ENCODE measurements at regions not wholly inside any gene's neighbourhood (a gene's known extent, or its start where the extent isn't known, plus 50 kb on each side); places are given as distances from the start of the nearest gene placed in this dataset.
A peak's percentile ranks its signal among the peaks of the same experiment; 100 is the strongest.

GRCh38 chr18:10035281-10035991 lies 121.6 kb downstream of the VAPA start:
- H3K9me3 ChIP-seq (ENCODE audit: insufficient read depth, low read depth, low read length), result no peaks in the 10 kb centered on the region
- no peaks in the 10 kb centered on the region for H3K27me3 ChIP-seq (ENCODE audit: insufficient read depth, low read length)
- H3K36me3 Mint-ChIP-seq (ENCODE audit: low read depth, unreplicated experiment), result no peaks in the 10 kb centered on the region
- no peaks in the 10 kb centered on the region for H3K36me3 ChIP-seq (ENCODE audit: insufficient read depth, low read length)
- peaks cover 7% of the 10 kb centered on the region for H3K9me3 Mint-ChIP-seq (ENCODE audit: unreplicated experiment)
- H3K79me2 ChIP-seq (ENCODE audit: insufficient read depth, low read length), result no peaks in the 10 kb centered on the region
- H3K4me2 ChIP-seq (ENCODE audit: low read length), result no peak overlapping the region
- peaks cover 12% of the 10 kb centered on the region for H3K27me3 Mint-ChIP-seq (ENCODE audit: low read depth, unreplicated experiment)
- no peak for DNase-seq (ENCODE audit: low read depth)
- H3K4me3 Mint-ChIP-seq (ENCODE audit: unreplicated experiment), result no peak overlapping the region
- no peak overlapping the region for H3K27ac Mint-ChIP-seq (ENCODE audit: unreplicated experiment)
- FAIRE-seq, result no peak
- peaks cover 18% of the 10 kb centered on the region for H3K4me1 Mint-ChIP-seq (ENCODE audit: low read depth, unreplicated experiment)
- H3K4me1 ChIP-seq (ENCODE audit: insufficient read depth, low read length), result peaks cover 15% of the 10 kb centered on the region
- TF ChIP-seq EZH2 (IDR thresholded peaks at IDR 0.05; ENCODE audit: insufficient read depth, low read length), result no peak
- no peak for TF ChIP-seq CTCF (IDR thresholded peaks at IDR 0.05; ENCODE audit: insufficient read depth, low read depth, low read length)
- H3K27ac ChIP-seq (ENCODE audit: low read depth, low read length), result no peak overlapping the region
- H3K9ac ChIP-seq (ENCODE audit: low read length), result no peak overlapping the region
- no peak overlapping the region for H2AFZ ChIP-seq (ENCODE audit: low read depth, low read length)
- no peaks in the 10 kb centered on the region for H4K20me1 ChIP-seq (ENCODE audit: insufficient read depth, low read length)
- H3K4me3 ChIP-seq (ENCODE audit: insufficient read depth, low read depth, low read length), result no peak overlapping the region

- Histone ChIP-seq H3K4me1 (ENCODE audit: insufficient read depth, low read length) (peaks cover 15% of the 10 kb centered on the region), H3K27me3 (ENCODE audit: insufficient read depth, low read length) (no peaks in the 10 kb centered on the region), H3K4me3 (ENCODE audit: insufficient read depth, low read depth, low read length) (no peak overlapping the region), H4K20me1 (ENCODE audit: insufficient read depth, low read length) (no peaks in the 10 kb centered on the region), H3K4me2 (ENCODE audit: low read length) (no peak overlapping the region), H3K9ac (ENCODE audit: low read length) (no peak overlapping the region), H2AFZ (ENCODE audit: low read depth, low read length) (no peak overlapping the region), H3K27ac (ENCODE audit: low read depth, low read length) (no peak overlapping the region), H3K9me3 (ENCODE audit: insufficient read depth, low read depth, low read length) (no peaks in the 10 kb centered on the region), H3K36me3 (ENCODE audit: insufficient read depth, low read length) (no peaks in the 10 kb centered on the region), H3K79me2 (ENCODE audit: insufficient read depth, low read length) (no peaks in the 10 kb centered on the region)
- Mint-ChIP-seq H3K27me3 (ENCODE audit: low read depth, unreplicated experiment) (peaks cover 5% of the 10 kb centered on the region), H3K36me3 (ENCODE audit: low read depth, unreplicated experiment) (no peaks in the 10 kb centered on the region), H3K4me3 (ENCODE audit: unreplicated experiment) (no peak overlapping the region), H3K9me3 (ENCODE audit: unreplicated experiment) (peaks cover 7% of the 10 kb centered on the region), H3K4me1 (ENCODE audit: low read depth, unreplicated experiment) (peaks cover 18% of the 10 kb centered on the region), H3K27ac (ENCODE audit: unreplicated experiment) (peak overlapping the region; percentile 48)
- FAIRE-seq (no peak), DNase-seq (ENCODE audit: low read depth) (no peak)
- no peak for TF ChIP-seq CTCF (IDR thresholded peaks at IDR 0.05; ENCODE audit: insufficient read depth, low read depth, low read length)
- TF ChIP-seq EZH2 (IDR thresholded peaks at IDR 0.05; ENCODE audit: insufficient read depth, low read length), result no peak
Observed at GRCh38 chr18:10036479-10036878, 122.7 kb downstream of the VAPA start.

- Histone ChIP-seq H3K4me1 (ENCODE audit: insufficient read depth, low read length) (peaks cover 15% of the 10 kb centered on the region), H3K79me2 (ENCODE audit: insufficient read depth, low read length) (no peaks in the 10 kb centered on the region), H4K20me1 (ENCODE audit: insufficient read depth, low read length) (no peaks in the 10 kb centered on the region), H3K27me3 (ENCODE audit: insufficient read depth, low read length) (no peaks in the 10 kb centered on the region), H2AFZ (ENCODE audit: low read depth, low read length) (no peak overlapping the region), H3K4me2 (ENCODE audit: low read length) (no peak overlapping the region), H3K27ac (ENCODE audit: low read depth, low read length) (no peak overlapping the region), H3K36me3 (ENCODE audit: insufficient read depth, low read length) (no peaks in the 10 kb centered on the region), H3K9ac (ENCODE audit: low read length) (no peak overlapping the region), H3K9me3 (ENCODE audit: insufficient read depth, low read depth, low read length) (no peaks in the 10 kb centered on the region), H3K4me3 (ENCODE audit: insufficient read depth, low read depth, low read length) (no peak overlapping the region)
- no peak overlapping the region for H3K4me3 Mint-ChIP-seq (ENCODE audit: unreplicated experiment)
- no peak for FAIRE-seq
- peaks cover 4% of the 10 kb centered on the region for H3K36me3 Mint-ChIP-seq (ENCODE audit: low read depth, unreplicated experiment)
- H3K27ac Mint-ChIP-seq (ENCODE audit: unreplicated experiment), result no peak overlapping the region
- no peak for DNase-seq (ENCODE audit: low read depth)
- H3K9me3 Mint-ChIP-seq (ENCODE audit: unreplicated experiment), result peaks cover 11% of the 10 kb centered on the region
- TF ChIP-seq EZH2 (IDR thresholded peaks at IDR 0.05; ENCODE audit: insufficient read depth, low read length) (no peak), CTCF (IDR thresholded peaks at IDR 0.05; ENCODE audit: insufficient read depth, low read depth, low read length) (no peak)
- H3K27me3 Mint-ChIP-seq (ENCODE audit: low read depth, unreplicated experiment), result peaks cover 4% of the 10 kb centered on the region
- H3K4me1 Mint-ChIP-seq (ENCODE audit: low read depth, unreplicated experiment), result peaks cover 18% of the 10 kb centered on the region
Observed at GRCh38 chr18:10037181-10037580, 123.4 kb downstream of the VAPA start.

All from astrocyte (in vitro differentiated cells and primary cell).